Osteoblast (primary cell): ENCODE measurements at regions not wholly inside any gene's neighbourhood (a gene's known extent, or its start where the extent isn't known, plus 50 kb on each side); places are given as distances from the start of the nearest gene placed in this dataset.

Experiments used
- DNase-seq: peaks from one replicate; pipeline ENCODE4 v3.0.0; 2011; ENCODE audit warnings: low spot score, mixed read lengths; ENCODE audit not compliant: insufficient read length; ENCODE audit errors: missing footprints
- H2AFZ ChIP-seq: 2 replicates; pipeline ENCODE4 v1.6.0; 2011; ENCODE audit warnings: mild to moderate bottlenecking, low read length
- H3K27ac ChIP-seq: 2 replicates; pipeline ENCODE4 v1.5.1; 2011; ENCODE audit warnings: mild to moderate bottlenecking, low read depth, low read length, moderate library complexity
- H3K27me3 ChIP-seq: 2 replicates; pipeline ENCODE4 v1.6.0; 2012; ENCODE audit warnings: mild to moderate bottlenecking, control low read depth, inconsistent platforms, low read length, moderate library complexity; ENCODE audit not compliant: insufficient read depth
- H3K36me3 ChIP-seq: 2 replicates; pipeline ENCODE4 v1.5.1; 2011; ENCODE audit warnings: mild to moderate bottlenecking, low read length, control low read depth, moderate library complexity; ENCODE audit not compliant: insufficient read depth
- H3K4me1 ChIP-seq: 2 replicates; pipeline ENCODE4 v1.5.1; 2011; ENCODE audit warnings: mild to moderate bottlenecking, low read length, control low read depth, moderate library complexity; ENCODE audit not compliant: insufficient read depth
- H3K4me2 ChIP-seq: 2 replicates; pipeline ENCODE4 v1.6.0; 2011; ENCODE audit warnings: mild to moderate bottlenecking, low read length; ENCODE audit not compliant: insufficient read depth
- H3K4me3 ChIP-seq: fragments of 200-600 bp; sonication (generic); 3 replicates; pipeline ENCODE4 v1.5.1; 2012; ENCODE audit warnings: mild to moderate bottlenecking, low read length, inconsistent platforms; ENCODE audit not compliant: insufficient read depth
- H3K79me2 ChIP-seq: 2 replicates; pipeline ENCODE4 v1.6.0; 2012; ENCODE audit warnings: mild to moderate bottlenecking, low read length, control low read depth, inconsistent platforms; ENCODE audit not compliant: insufficient read depth
- H3K9me3 ChIP-seq: 2 replicates; pipeline ENCODE4 v1.5.1; 2011; ENCODE audit warnings: low read depth, low read length, control low read depth
- H4K20me1 ChIP-seq: 2 replicates; pipeline ENCODE4 v1.6.0; 2012; ENCODE audit warnings: mild to moderate bottlenecking, low read length, control low read depth; ENCODE audit not compliant: insufficient read depth
- TF ChIP-seq, protein P1 (sequence below): IDR thresholded peaks from 2 replicates; pipeline ENCODE4 v1.5.1; 2011; ENCODE audit warnings: mild to moderate bottlenecking, low read depth, low read length, moderate library complexity; ENCODE audit errors: extremely low read depth

DNA sequence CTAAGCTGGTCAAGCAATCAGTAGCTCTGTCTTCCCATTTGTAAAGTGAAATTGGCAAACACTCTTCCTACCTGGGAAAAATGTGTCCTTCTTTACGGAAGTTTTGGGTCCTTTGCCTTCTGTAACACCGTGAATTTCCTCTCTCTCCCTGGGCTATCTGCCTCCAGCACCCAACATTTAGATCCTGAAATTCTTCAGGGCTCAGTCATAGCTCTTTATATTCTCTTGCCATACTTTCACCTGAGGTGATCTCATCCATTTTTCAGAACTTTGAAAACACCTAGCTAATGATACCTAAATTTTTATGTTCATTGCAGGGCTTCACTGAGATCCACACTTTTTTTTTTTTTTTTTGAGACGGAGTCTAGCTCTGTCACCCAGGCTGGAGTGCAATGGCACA is 1042.2 kb downstream of the DIAPH3 start:
- no peaks in the 10 kb centered on the region for H3K27me3 ChIP-seq
- no peak overlapping the region for H3K27ac ChIP-seq
- no peak overlapping the region for H2AFZ ChIP-seq
- H3K4me1 ChIP-seq: no peaks in the 10 kb centered on the region
- H3K4me3 ChIP-seq: no peak overlapping the region
- H3K9me3 ChIP-seq: no peaks in the 10 kb centered on the region
- no peak overlapping the region for H3K4me2 ChIP-seq
- H3K36me3 ChIP-seq: no peaks in the 10 kb centered on the region
- no peaks in the 10 kb centered on the region for H3K79me2 ChIP-seq
- no peak for DNase-seq
- H4K20me1 ChIP-seq: no peaks in the 10 kb centered on the region
- TF ChIP-seq, protein P1, sequence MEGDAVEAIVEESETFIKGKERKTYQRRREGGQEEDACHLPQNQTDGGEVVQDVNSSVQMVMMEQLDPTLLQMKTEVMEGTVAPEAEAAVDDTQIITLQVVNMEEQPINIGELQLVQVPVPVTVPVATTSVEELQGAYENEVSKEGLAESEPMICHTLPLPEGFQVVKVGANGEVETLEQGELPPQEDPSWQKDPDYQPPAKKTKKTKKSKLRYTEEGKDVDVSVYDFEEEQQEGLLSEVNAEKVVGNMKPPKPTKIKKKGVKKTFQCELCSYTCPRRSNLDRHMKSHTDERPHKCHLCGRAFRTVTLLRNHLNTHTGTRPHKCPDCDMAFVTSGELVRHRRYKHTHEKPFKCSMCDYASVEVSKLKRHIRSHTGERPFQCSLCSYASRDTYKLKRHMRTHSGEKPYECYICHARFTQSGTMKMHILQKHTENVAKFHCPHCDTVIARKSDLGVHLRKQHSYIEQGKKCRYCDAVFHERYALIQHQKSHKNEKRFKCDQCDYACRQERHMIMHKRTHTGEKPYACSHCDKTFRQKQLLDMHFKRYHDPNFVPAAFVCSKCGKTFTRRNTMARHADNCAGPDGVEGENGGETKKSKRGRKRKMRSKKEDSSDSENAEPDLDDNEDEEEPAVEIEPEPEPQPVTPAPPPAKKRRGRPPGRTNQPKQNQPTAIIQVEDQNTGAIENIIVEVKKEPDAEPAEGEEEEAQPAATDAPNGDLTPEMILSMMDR: no peak

DNA sequence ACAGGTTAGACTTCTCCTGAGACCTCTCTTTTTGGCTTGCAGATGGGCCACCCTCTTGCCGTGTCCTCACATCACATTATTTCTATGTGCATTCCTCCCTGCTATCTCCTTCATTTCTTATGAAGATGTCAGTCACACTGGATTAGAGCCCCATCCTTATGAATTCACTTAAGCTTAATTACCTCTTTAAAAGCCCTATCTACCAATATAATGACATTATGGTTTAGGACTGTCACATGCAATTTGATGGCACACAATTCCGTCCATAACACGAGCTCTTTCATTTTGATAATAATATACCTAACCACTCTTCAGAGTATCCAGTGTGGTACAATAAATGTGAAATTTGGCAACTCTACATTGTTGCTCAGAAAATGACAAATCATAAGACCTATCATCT is 1037.3 kb downstream of the DIAPH3 start:
- DNase-seq: no peak
- Histone ChIP-seq H4K20me1 (no peaks in the 10 kb centered on the region), H3K9me3 (no peaks in the 10 kb centered on the region), H3K36me3 (no peaks in the 10 kb centered on the region), H3K4me3 (no peak overlapping the region), H3K4me1 (no peaks in the 10 kb centered on the region), H3K27ac (no peak overlapping the region), H3K4me2 (no peak overlapping the region), H2AFZ (no peak overlapping the region), H3K79me2 (no peaks in the 10 kb centered on the region), H3K27me3 (no peaks in the 10 kb centered on the region)
- TF ChIP-seq, protein P1: no peak

DNA sequence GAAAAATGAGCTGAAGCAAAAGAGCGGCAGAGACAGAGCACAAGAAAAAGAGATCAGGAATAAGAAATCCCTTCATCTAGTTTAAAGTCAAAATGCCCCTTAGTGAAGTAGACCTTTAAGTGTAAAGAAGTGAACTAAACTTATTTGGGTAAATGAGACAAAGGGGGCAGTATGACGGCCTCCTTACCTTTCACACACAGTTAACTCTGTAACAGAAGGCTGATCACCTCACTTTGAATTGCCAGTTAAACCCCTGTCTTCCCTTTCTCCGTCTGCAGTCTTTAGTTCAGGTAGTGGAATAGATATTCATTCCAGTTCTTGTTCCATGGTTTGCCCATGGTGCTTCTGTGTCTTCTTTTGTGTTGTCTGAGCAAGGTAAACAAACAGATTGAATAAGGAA is 1029.8 kb downstream of the DIAPH3 start:
- Histone ChIP-seq H2AFZ (no peak overlapping the region), H3K27me3 (no peaks in the 10 kb centered on the region), H4K20me1 (no peaks in the 10 kb centered on the region), H3K36me3 (no peaks in the 10 kb centered on the region), H3K4me2 (no peak overlapping the region), H3K79me2 (no peaks in the 10 kb centered on the region), H3K9me3 (no peaks in the 10 kb centered on the region), H3K4me3 (no peak overlapping the region), H3K4me1 (no peaks in the 10 kb centered on the region), H3K27ac (no peak overlapping the region)
- TF ChIP-seq, protein P1: no peak
- no peak for DNase-seq

DNA sequence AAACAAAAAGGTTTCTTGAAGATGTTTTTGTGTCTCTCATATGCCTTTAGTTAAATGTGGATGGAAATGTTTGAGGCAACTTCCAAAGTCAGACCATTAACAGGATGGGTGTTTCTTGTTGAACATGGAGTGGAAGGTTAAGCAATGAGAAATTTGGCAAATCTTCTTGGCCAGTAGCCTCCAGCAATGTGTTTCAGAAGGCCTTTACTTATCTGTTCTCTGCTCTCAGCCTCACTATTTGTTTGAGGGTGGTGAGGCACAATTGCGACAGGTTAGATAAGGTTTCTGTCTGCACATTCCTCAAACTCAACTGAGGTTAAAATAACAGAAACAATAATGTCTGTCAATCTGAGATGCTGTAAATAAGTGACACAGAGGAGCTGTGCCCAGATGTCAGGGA is 1019.0 kb downstream of the DIAPH3 start:
- no peak for DNase-seq
- Histone ChIP-seq H3K27ac (no peak overlapping the region), H3K4me2 (no peak overlapping the region), H3K36me3 (no peaks in the 10 kb centered on the region), H3K27me3 (no peaks in the 10 kb centered on the region), H3K9me3 (no peaks in the 10 kb centered on the region), H3K79me2 (no peaks in the 10 kb centered on the region), H4K20me1 (no peaks in the 10 kb centered on the region), H3K4me1 (no peaks in the 10 kb centered on the region), H2AFZ (no peak overlapping the region), H3K4me3 (no peak overlapping the region)
- TF ChIP-seq, protein P1: no peak
